Gastroesophageal sphincter (tissue), 4 donors: ENCODE measurements at regions not wholly inside any gene's neighbourhood (a gene's known extent, or its start where the extent isn't known, plus 50 kb on each side); places are given as distances from the start of the nearest gene placed in this dataset.
"Not testable (repeated sequence)": the region's sequence is repeated elsewhere in the genome, so short reads cannot be mapped to it uniquely, and the experiment has no call there.

Experiments
- ATAC-seq: fragments of 150-250 bp; one replicate; pipeline ENCODE4 v1.9.1; 2016; ENCODE audit warnings: mild to moderate bottlenecking, moderate library complexity
- H3K27ac ChIP-seq, 4 donors: fragments of 200-600 bp; sonication (generic) in 3 of 4; 1 replicate in 3 of 4; 2 replicates in 1 of 4; pipeline ENCODE4 v1.5.1; 2016 to 2019
- H3K27me3 ChIP-seq: fragments of 200-600 bp; sonication (generic); one replicate; pipeline ENCODE4 v1.5.1; 2019
- H3K36me3 ChIP-seq, 2 donors: fragments of 200-600 bp; sonication (generic); one replicate each; pipeline ENCODE4 v1.5.1; 2019; ENCODE audit warnings: control low read depth in 1 of 2
- H3K4me1 ChIP-seq, 3 donors: fragments of 200-600 bp; sonication (generic); 1 replicate in 2 of 3; 2 replicates in 1 of 3; pipeline ENCODE4 v1.5.1; 2016 to 2019; ENCODE audit warnings: control low read depth in 2 of 3
- H3K4me3 ChIP-seq, 2 donors: fragments of 200-600 bp; sonication (generic); one replicate each; pipeline ENCODE4 v1.5.1; 2019; ENCODE audit warnings: mild to moderate bottlenecking in 1 of 2, moderate library complexity in 1 of 2
- H3K9me3 ChIP-seq, 3 donors: fragments of 200-600 bp; sonication (generic); one replicate each; pipeline ENCODE4 v1.5.1; 2017 to 2019; ENCODE audit warnings: control low read depth in 2 of 3
- CTCF ChIP-seq, 4 experiments: fragments of 200-600 bp in 2 of 4; fragments of 450-650 bp in 2 of 4; sonication (generic) in 1 of 4; IDR thresholded peaks; one replicate each; pipeline ENCODE4 v1.5.1; 2017 to 2019; ENCODE audit warnings: antibody characterized with exemption in 4 of 4, mild to moderate bottlenecking in 2 of 4, moderate library complexity in 2 of 4
- EP300 ChIP-seq: sonication (generic); formaldehyde crosslinking; IDR thresholded peaks from one replicate; pipeline ENCODE4 v1.6.1; 2017; ENCODE audit warnings: antibody characterized with exemption, mild to moderate bottlenecking
- POLR2A ChIP-seq, 2 donors: fragments of 450-650 bp; IDR thresholded peaks; one replicate each; pipeline ENCODE4 v1.6.1; 2017; ENCODE audit warnings: antibody characterized with exemption in 2 of 2, mild to moderate bottlenecking in 2 of 2, moderate library complexity in 1 of 2
- POLR2AphosphoS5 ChIP-seq: sonication (generic); formaldehyde crosslinking; IDR thresholded peaks from one replicate; pipeline ENCODE4 v1.6.1; 2017; ENCODE audit warnings: antibody characterized with exemption
- WGBS, 2 donors: methylation state at CpG; one replicate each; pipeline ENCODE4 v1.1.5; 2018; ENCODE audit warnings: low coverage in 1 of 2; 5-methylcytosine and 5-hydroxymethylcytosine counted together

GRCh38 chr6:102763891-102764290 lies 1370.4 kb downstream of the GRIK2 start:
- Histone ChIP-seq H3K27me3 (no peaks in the 10 kb centered on the region), H3K4me1 (no peaks in the 10 kb centered on the region), H3K4me3 (no peak overlapping the region), H3K27ac (no peak overlapping the region), H3K36me3 (no peaks in the 10 kb centered on the region), H3K9me3 (peaks cover 0 to 3% (median 0%) of the 10 kb centered on the region in 3 donors)
- no peak for TF ChIP-seq CTCF (IDR thresholded peaks at IDR 0.05)
- no peak for TF ChIP-seq EP300
- TF ChIP-seq POLR2A (IDR thresholded peaks at IDR 0.05): no peak
- TF ChIP-seq POLR2AphosphoS5: no peak
- WGBS, 2 donors: 73 to 86% methylated on average over 2 of the region's 2 CpGs
- ATAC-seq: no peak

GRCh38 chr6:102761872-102762271 lies 1368.4 kb downstream of the GRIK2 start:
- Histone ChIP-seq H3K9me3 (no peaks in the 10 kb centered on the region), H3K4me3 (no peak overlapping the region), H3K27ac (no peak overlapping the region), H3K27me3 (no peaks in the 10 kb centered on the region), H3K4me1 (no peaks in the 10 kb centered on the region), H3K36me3 (no peaks in the 10 kb centered on the region)
- no peak for TF ChIP-seq POLR2AphosphoS5
- TF ChIP-seq CTCF (IDR thresholded peaks at IDR 0.05): no peak
- no peak for TF ChIP-seq POLR2A (IDR thresholded peaks at IDR 0.05)
- TF ChIP-seq EP300: no peak
- no peak for ATAC-seq
- 62 to 66% methylated on average over 4 of the region's 4 CpGs for WGBS, 2 donors

- H3K27me3 ChIP-seq: no peaks in the 10 kb centered on the region
- no peak for ATAC-seq
- no peak overlapping the region for H3K4me3 ChIP-seq
- no peak overlapping the region for H3K27ac ChIP-seq
- TF ChIP-seq EP300: no peak
- no peak for TF ChIP-seq POLR2AphosphoS5
- no peak for TF ChIP-seq CTCF (IDR thresholded peaks at IDR 0.05)
- no peak for TF ChIP-seq POLR2A (IDR thresholded peaks at IDR 0.05)
- H3K4me1 ChIP-seq: no peaks in the 10 kb centered on the region
- no peaks in the 10 kb centered on the region for H3K36me3 ChIP-seq
- H3K9me3 ChIP-seq: no peaks in the 10 kb centered on the region
- 84% methylated on average over 2 of the region's 2 CpGs; no CpG with 5 or more reads in 1 of the 2 donors for WGBS, 2 donors
Observed at GRCh38 chr6:102759415-102759814, 1365.9 kb downstream of the GRIK2 start.

- H3K9me3 ChIP-seq, H3K4me1 ChIP-seq, ATAC-seq, H3K27me3 ChIP-seq, H3K27ac ChIP-seq, H3K36me3 ChIP-seq, H3K4me3 ChIP-seq: not testable (repeated sequence)
- 88 to 90% methylated on average over 2 to 10 of the region's 19 CpGs for WGBS, 2 donors
Observed at GRCh38 chr6:102758536-102758935, 1365.0 kb downstream of the GRIK2 start.

- TF ChIP-seq CTCF (IDR thresholded peaks at IDR 0.05) (no peak), POLR2AphosphoS5 (no peak), EP300 (no peak), POLR2A (IDR thresholded peaks at IDR 0.05) (no peak)
- WGBS, 2 donors: 57 to 58% methylated on average over 2 of the region's 2 CpGs
- H3K4me3 ChIP-seq: no peak overlapping the region
- no peaks in the 10 kb centered on the region for H3K9me3 ChIP-seq
- H3K27me3 ChIP-seq: no peaks in the 10 kb centered on the region
- H3K4me1 ChIP-seq: no peaks in the 10 kb centered on the region
- no peak for ATAC-seq
- H3K27ac ChIP-seq: no peak overlapping the region
- no peaks in the 10 kb centered on the region for H3K36me3 ChIP-seq
Observed at GRCh38 chr6:102749210-102749971, 1355.9 kb downstream of the GRIK2 start.
